Activated CD8-positive, alpha-beta T cell treated with anti-CD3 and anti-CD28 coated beads for 36 hours (primary cell): ENCODE measurements at regions not wholly inside any gene's neighbourhood (a gene's known extent, or its start where the extent isn't known, plus 50 kb on each side); places are given as distances from the start of the nearest gene placed in this dataset.
"Not testable (repeated sequence)": the region's sequence is repeated elsewhere in the genome, so short reads cannot be mapped to it uniquely, and the experiment has no call there.

Source experiments
- ATAC-seq: fragments of 200-7000 bp; cut with Tn5 transposase; one replicate; pipeline ENCODE4 v1.10.0; 2021; ENCODE audit warnings: mild to moderate bottlenecking, moderate library complexity
- CTCF ChIA-PET: fragments of 350-600 bp; sonication (Branson Sonifier 250); formaldehyde crosslinking; loops from one replicate; lab custom pipeline; 2021; ENCODE audit warnings: antibody characterized with exemption; lab: Charles Lee
- POLR2A ChIA-PET: fragments of 350-600 bp; sonication (Branson Sonifier 250); formaldehyde crosslinking; loops from one replicate; lab custom pipeline; 2021; ENCODE audit warnings: antibody characterized with exemption; lab: Charles Lee
- DNase-seq: peaks from one replicate; pipeline ENCODE4 v3.0.0-alpha.2; 2020
- H3K27ac Mint-ChIP-seq: one replicate; pipeline ENCODE4 v1.8.0; 2021; ENCODE audit warnings: mild to moderate bottlenecking, mixed read lengths
- H3K27me3 Mint-ChIP-seq: one replicate; pipeline ENCODE4 v1.8.0; 2021; ENCODE audit warnings: mixed read lengths
- H3K36me3 Mint-ChIP-seq: one replicate; pipeline ENCODE4 v1.8.0; 2021; ENCODE audit warnings: low read depth, mixed read lengths
- H3K4me1 Mint-ChIP-seq: one replicate; pipeline ENCODE4 v1.8.0; 2021; ENCODE audit warnings: low read depth, mixed read lengths
- H3K4me3 Mint-ChIP-seq: one replicate; pipeline ENCODE4 v1.8.0; 2021; ENCODE audit warnings: mild to moderate bottlenecking, moderate library complexity, mixed read lengths
- H3K9me3 Mint-ChIP-seq: one replicate; pipeline ENCODE4 v1.8.0; 2021; ENCODE audit warnings: mixed read lengths
- intact Hi-C: fragments of 100-400 bp; cut with micrococcal nuclease; formaldehyde crosslinking; loops from one replicate; pipeline ENCODE4 v1.10.0; 2022

DNA sequence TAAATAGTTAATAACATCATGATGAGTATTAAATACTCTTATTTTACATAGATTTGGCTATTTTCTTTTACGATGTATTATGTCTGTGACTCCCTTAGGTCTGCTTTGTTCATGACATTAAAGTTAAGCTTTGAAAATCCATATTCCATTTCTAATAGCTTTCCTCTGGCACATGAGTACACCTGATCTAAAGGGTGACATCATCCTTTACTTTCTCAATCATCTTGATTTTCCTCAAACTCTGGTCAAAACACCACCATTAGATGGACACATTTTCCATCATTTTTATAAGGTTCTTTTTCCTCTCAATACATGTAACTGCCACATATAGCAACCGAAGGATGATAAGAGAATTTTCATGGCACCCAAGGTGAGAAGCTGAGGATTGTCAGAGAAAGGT lies 54.3 kb upstream of the BDP1 start:
- H3K4me1 Mint-ChIP-seq, H3K27me3 Mint-ChIP-seq, ATAC-seq, H3K36me3 Mint-ChIP-seq, H3K4me3 Mint-ChIP-seq, H3K27ac Mint-ChIP-seq, intact Hi-C loops, POLR2A ChIA-PET, H3K9me3 Mint-ChIP-seq, CTCF ChIA-PET, DNase-seq: not testable (repeated sequence)

DNA sequence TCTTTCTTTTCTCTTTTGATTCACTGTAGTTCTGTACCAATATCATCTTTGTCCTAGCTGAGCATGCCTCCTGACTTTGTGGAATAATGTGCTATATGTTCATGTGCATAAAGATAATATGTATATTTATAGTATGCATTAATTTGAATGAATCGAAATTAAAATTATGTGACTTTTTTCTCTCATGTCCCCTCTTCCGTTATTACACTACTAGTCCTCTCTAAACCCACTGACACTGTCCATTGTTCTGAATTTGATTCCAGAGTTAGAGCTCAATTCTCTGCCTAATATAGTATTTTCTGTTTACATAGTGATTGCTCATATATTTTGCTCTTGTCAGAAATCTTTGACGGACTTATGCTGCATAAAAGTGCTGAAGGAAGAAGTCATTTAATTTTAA lies 53.9 kb upstream of the BDP1 start:
- intact Hi-C loops, POLR2A ChIA-PET, H3K4me1 Mint-ChIP-seq, DNase-seq, H3K27ac Mint-ChIP-seq, ATAC-seq, H3K36me3 Mint-ChIP-seq, H3K9me3 Mint-ChIP-seq, H3K4me3 Mint-ChIP-seq, CTCF ChIA-PET, H3K27me3 Mint-ChIP-seq: not testable (repeated sequence)

DNA sequence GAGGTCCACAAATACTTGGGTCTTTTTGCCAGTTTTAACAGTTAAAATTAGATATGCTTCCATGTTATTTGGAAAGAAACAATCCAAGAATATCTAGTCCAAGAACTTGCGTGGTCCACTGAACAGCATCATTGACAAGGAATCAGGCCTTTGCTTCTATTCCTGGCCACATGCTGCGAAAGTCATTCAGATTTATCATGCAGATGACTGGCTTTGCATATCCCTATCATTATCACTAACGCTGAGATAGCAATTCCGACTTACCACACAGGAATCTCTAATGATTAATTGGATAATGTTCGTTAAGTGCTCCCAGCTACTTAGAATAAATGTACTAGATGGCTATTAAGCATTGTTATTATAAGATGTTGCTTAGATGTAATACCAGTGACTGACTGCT lies 51.0 kb upstream of the BDP1 start:
- H3K27me3 Mint-ChIP-seq, POLR2A ChIA-PET, H3K4me3 Mint-ChIP-seq, H3K27ac Mint-ChIP-seq, CTCF ChIA-PET, ATAC-seq, H3K4me1 Mint-ChIP-seq, DNase-seq, H3K9me3 Mint-ChIP-seq, intact Hi-C loops, H3K36me3 Mint-ChIP-seq: not testable (repeated sequence)

DNA sequence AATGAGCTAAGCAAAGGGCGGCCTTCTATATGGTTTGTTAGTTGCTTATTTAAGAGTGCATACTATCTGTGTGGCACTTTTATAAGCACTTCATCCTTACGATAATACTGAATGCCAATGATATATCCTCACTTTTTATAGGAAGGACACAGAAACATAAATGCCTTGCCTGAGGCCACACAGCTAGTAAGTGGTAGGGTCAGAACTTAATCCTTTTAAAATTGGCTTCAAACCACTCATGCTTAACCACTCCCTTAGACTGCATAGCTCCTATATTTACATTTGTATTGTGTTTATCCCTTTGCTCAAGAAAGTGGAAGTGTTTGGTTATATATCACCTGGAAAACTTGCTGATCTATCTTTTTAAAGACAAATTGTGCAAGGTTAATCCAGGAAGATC lies 50.5 kb upstream of the BDP1 start:
- H3K27me3 Mint-ChIP-seq, H3K4me3 Mint-ChIP-seq, DNase-seq, H3K4me1 Mint-ChIP-seq, ATAC-seq, POLR2A ChIA-PET, H3K9me3 Mint-ChIP-seq, H3K27ac Mint-ChIP-seq, H3K36me3 Mint-ChIP-seq, CTCF ChIA-PET, intact Hi-C loops: not testable (repeated sequence)
